Loucy (cell line): ENCODE measurements at regions not wholly inside any gene's neighbourhood (a gene's known extent, or its start where the extent isn't known, plus 50 kb on each side); places are given as distances from the start of the nearest gene placed in this dataset.

Experiments
- H2AFZ ChIP-seq: fragments of 200-600 bp; sonication (generic); 2 replicates; pipeline ENCODE4 v1.6.0; 2016; ENCODE audit warnings: antibody characterized with exemption, mild to moderate bottlenecking, low read length, moderate library complexity
- H3F3A ChIP-seq: fragments of 200-600 bp; 2 replicates; pipeline ENCODE4 v1.6.0; 2016; ENCODE audit warnings: antibody characterized with exemption, low read depth, mild to moderate bottlenecking
- H3K27me3 ChIP-seq: fragments of 200-600 bp; sonication (generic); 2 replicates; pipeline ENCODE4 v1.6.1; 2014; ENCODE audit warnings: low read length, mild to moderate bottlenecking; ENCODE audit not compliant: insufficient read depth, poor library complexity, severe bottlenecking
- H3K36me3 ChIP-seq: fragments of 200-600 bp; sonication (generic); 2 replicates; pipeline ENCODE4 v1.6.1; 2016; ENCODE audit warnings: low read length; ENCODE audit not compliant: insufficient read depth
- H3K4me1 ChIP-seq: fragments of 200-600 bp; sonication (generic); 2 replicates; pipeline ENCODE4 v1.5.1; 2014; ENCODE audit warnings: low read length, mild to moderate bottlenecking; ENCODE audit not compliant: insufficient read depth, poor library complexity, severe bottlenecking
- H3K4me2 ChIP-seq: fragments of 200-600 bp; sonication (generic); 2 replicates; pipeline ENCODE4 v1.6.0; 2014; ENCODE audit warnings: antibody characterized with exemption, low read length, low read depth, mild to moderate bottlenecking; ENCODE audit not compliant: poor library complexity, severe bottlenecking
- H3K4me3 ChIP-seq: fragments of 200-600 bp; sonication (generic); 2 replicates; pipeline ENCODE4 v1.5.1; 2014; ENCODE audit warnings: low read length, mild to moderate bottlenecking, mixed read lengths; ENCODE audit not compliant: poor library complexity, severe bottlenecking
- H3K79me2 ChIP-seq: fragments of 200-600 bp; sonication (generic); 2 replicates; pipeline ENCODE4 v1.6.1; 2014; ENCODE audit warnings: low read length; ENCODE audit not compliant: insufficient read depth
- H3K9ac ChIP-seq: fragments of 200-600 bp; sonication (generic); 2 replicates; pipeline ENCODE4 v1.6.0; 2014; ENCODE audit warnings: mild to moderate bottlenecking, low read depth, low read length, moderate library complexity; ENCODE audit not compliant: poor library complexity, severe bottlenecking
- H3K9me2 ChIP-seq: fragments of 200-600 bp; sonication (generic); replicated peaks from 2 replicates; pipeline ENCODE4 v1.6.1; 2016; ENCODE audit warnings: low read depth, low read length, mixed read lengths
- H3K9me3 ChIP-seq: fragments of 200-600 bp; sonication (generic); 2 replicates; pipeline ENCODE4 v1.6.1; 2014; ENCODE audit warnings: mild to moderate bottlenecking, antibody characterized with exemption, low read length, low read depth; ENCODE audit not compliant: insufficient read depth
- H4K20me1 ChIP-seq: fragments of 200-600 bp; sonication (generic); 2 replicates; pipeline ENCODE4 v1.6.0; 2014; ENCODE audit warnings: antibody characterized with exemption, low read length, mild to moderate bottlenecking; ENCODE audit not compliant: insufficient read depth, poor library complexity, severe bottlenecking
- EZH2phosphoT487 ChIP-seq: fragments of 200-600 bp; IDR thresholded peaks from 2 replicates; pipeline ENCODE4 v1.6.1; 2018; ENCODE audit warnings: antibody characterized with exemption, mild to moderate bottlenecking, moderate library complexity, borderline replicate concordance
- TF ChIP-seq, protein P1 (sequence below): fragments of 200-600 bp; sonication (generic); conservative IDR thresholded peaks from 2 replicates; pipeline ENCODE4 v1.5.1; 2014; ENCODE audit warnings: mild to moderate bottlenecking, antibody characterized with exemption, low read length

DNA sequence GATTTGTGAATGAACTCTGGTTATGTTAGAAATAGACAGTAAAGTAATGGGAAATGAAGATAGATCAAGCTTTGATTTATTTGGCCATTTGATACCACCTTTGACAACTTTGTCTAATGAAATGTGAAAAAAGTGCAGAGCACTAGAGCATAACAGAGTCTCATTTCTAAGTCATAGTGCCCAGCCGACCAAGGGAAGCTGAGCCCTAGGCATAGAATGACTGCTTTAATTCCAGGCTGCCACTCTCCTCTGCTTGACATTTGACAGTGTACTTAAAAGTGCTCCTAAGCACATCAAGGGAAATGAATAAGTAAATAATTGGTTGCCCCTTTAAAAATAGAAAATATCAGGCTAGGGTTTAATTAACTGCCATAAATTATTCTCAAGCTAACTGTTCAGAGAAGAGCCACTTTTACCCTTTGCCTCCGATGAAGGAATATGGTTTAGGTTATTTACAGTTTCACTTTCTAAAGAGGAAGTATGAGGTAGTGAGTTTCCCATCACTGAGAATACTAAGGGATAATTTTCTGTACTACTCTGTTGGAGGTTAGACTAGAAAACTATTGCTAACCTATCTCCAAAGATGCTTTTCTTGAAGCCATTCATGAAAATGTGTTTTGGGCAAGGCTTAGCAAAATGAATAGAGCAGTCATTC, 591.6 kb downstream of the REEP3 start:
- H3K9me2 ChIP-seq = no peaks in the 10 kb centered on the region
- H3K36me3 ChIP-seq = no peaks in the 10 kb centered on the region
- H3K4me3 ChIP-seq = no peak overlapping the region
- no peaks in the 10 kb centered on the region for H3K79me2 ChIP-seq
- TF ChIP-seq EZH2phosphoT487 = no peak
- TF ChIP-seq, protein P1, sequence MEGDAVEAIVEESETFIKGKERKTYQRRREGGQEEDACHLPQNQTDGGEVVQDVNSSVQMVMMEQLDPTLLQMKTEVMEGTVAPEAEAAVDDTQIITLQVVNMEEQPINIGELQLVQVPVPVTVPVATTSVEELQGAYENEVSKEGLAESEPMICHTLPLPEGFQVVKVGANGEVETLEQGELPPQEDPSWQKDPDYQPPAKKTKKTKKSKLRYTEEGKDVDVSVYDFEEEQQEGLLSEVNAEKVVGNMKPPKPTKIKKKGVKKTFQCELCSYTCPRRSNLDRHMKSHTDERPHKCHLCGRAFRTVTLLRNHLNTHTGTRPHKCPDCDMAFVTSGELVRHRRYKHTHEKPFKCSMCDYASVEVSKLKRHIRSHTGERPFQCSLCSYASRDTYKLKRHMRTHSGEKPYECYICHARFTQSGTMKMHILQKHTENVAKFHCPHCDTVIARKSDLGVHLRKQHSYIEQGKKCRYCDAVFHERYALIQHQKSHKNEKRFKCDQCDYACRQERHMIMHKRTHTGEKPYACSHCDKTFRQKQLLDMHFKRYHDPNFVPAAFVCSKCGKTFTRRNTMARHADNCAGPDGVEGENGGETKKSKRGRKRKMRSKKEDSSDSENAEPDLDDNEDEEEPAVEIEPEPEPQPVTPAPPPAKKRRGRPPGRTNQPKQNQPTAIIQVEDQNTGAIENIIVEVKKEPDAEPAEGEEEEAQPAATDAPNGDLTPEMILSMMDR = no peak
- no peak overlapping the region for H2AFZ ChIP-seq
- peak overlapping the region; percentile 14 for H3K4me2 ChIP-seq
- H3F3A ChIP-seq = no peaks in the 10 kb centered on the region
- H3K9me3 ChIP-seq = no peaks in the 10 kb centered on the region
- H3K4me1 ChIP-seq = no peaks in the 10 kb centered on the region
- no peaks in the 10 kb centered on the region for H4K20me1 ChIP-seq
- no peak overlapping the region for H3K9ac ChIP-seq
- H3K27me3 ChIP-seq = no peaks in the 10 kb centered on the region

DNA sequence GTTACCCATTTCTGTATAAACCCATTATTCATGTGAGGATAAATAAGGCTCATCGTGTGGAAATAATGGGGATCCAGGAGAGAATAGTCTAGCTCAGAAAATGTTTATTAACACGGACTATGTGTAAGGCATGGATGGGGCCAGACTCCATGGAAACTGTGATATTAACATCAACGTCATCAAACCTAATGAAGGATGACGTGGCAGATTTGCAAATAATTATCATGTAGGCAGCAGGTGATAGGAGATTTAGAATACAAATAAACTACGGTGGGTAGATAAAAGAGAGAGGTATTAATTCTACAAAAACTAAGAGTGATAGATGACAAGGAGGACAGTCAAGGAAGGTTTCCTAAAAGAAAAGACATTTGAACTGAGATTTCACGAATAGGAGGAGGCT, 592.2 kb downstream of the REEP3 start:
- H3K9me2 ChIP-seq = no peaks in the 10 kb centered on the region
- no peaks in the 10 kb centered on the region for H3K79me2 ChIP-seq
- H2AFZ ChIP-seq = no peak overlapping the region
- H4K20me1 ChIP-seq = no peaks in the 10 kb centered on the region
- H3F3A ChIP-seq = no peaks in the 10 kb centered on the region
- no peak overlapping the region for H3K4me2 ChIP-seq
- no peak overlapping the region for H3K4me3 ChIP-seq
- H3K9me3 ChIP-seq = no peaks in the 10 kb centered on the region
- no peak overlapping the region for H3K9ac ChIP-seq
- no peaks in the 10 kb centered on the region for H3K36me3 ChIP-seq
- no peak for TF ChIP-seq EZH2phosphoT487
- H3K4me1 ChIP-seq = no peaks in the 10 kb centered on the region
- no peaks in the 10 kb centered on the region for H3K27me3 ChIP-seq

DNA sequence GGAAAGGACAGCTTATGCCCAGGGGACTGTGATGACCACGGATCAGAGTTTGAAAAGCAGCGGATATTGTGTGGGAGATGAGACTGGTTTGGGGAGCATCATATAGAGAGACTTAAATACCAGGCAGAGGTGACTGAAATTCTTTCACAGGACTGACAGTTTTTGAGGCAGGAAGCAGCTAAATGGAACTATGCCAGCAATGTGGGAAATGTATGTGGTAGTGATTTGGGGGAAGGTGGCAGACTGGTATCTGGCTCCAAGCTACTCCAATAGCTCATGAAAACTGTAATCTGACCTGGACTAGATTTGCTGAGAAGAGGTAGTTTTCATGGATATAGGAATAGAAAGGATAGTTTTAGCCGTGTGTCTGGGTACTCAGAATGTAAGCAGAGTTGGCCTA, 592.6 kb downstream of the REEP3 start:
- no peaks in the 10 kb centered on the region for H4K20me1 ChIP-seq
- no peaks in the 10 kb centered on the region for H3K9me3 ChIP-seq
- H3F3A ChIP-seq = no peaks in the 10 kb centered on the region
- H3K4me3 ChIP-seq = no peak overlapping the region
- TF ChIP-seq EZH2phosphoT487 = no peak
- TF ChIP-seq, protein P1 = no peak
- no peaks in the 10 kb centered on the region for H3K9me2 ChIP-seq
- H3K4me1 ChIP-seq = no peaks in the 10 kb centered on the region
- H3K4me2 ChIP-seq = no peak overlapping the region
- no peaks in the 10 kb centered on the region for H3K27me3 ChIP-seq
- no peak overlapping the region for H2AFZ ChIP-seq
- H3K79me2 ChIP-seq = no peaks in the 10 kb centered on the region
- no peak overlapping the region for H3K9ac ChIP-seq
- no peaks in the 10 kb centered on the region for H3K36me3 ChIP-seq

DNA sequence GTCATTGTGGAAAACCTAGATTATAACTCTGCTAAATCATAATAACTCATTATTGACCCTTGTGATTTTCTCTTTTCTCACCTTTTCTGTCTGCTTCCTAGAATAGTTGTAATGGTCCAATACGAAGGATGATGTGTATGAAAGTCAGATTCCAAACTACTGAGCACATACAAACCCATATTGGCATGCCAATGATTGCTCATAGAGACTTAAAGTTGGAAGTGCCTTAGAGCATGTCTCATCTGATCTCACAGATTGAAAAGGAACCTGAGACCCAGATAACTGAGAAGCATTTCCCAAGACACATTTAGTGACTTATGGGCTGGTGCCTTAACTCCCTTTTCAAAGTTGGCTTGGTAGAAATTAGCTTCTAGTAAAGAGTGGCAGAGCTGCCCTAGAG, 594.3 kb downstream of the REEP3 start:
- no peaks in the 10 kb centered on the region for H4K20me1 ChIP-seq

More for the DNA sequence above, 594.3 kb downstream of the REEP3 start:
- Histone ChIP-seq H3K4me1 (no peaks in the 10 kb centered on the region), H3K4me2 (no peak overlapping the region), H3K9me2 (no peaks in the 10 kb centered on the region), H3K27me3 (no peaks in the 10 kb centered on the region), H3K79me2 (no peaks in the 10 kb centered on the region), H3F3A (no peaks in the 10 kb centered on the region), H3K4me3 (no peak overlapping the region), H2AFZ (no peak overlapping the region), H3K36me3 (no peaks in the 10 kb centered on the region), H3K9ac (no peak overlapping the region), H3K9me3 (no peaks in the 10 kb centered on the region)
- TF ChIP-seq EZH2phosphoT487 = no peak
- TF ChIP-seq, protein P1 = no peak
